ENCODE measurements at regions not wholly inside any gene's neighbourhood (a gene's known extent, or its start where the extent isn't known, plus 50 kb on each side); places are given as distances from the start of the nearest gene placed in this dataset.

GRCh38 chr9:17018540-17019196, 116.2 kb upstream of the CNTLN start:
- TF ChIP-seq CTCF (conservative IDR thresholded peaks at IDR 0.05 in 1 of 2, IDR thresholded peaks at IDR 0.05 in 1 of 2; ENCODE audit: low read depth in 1 of 2, low read length in 2 of 2) (no peak), EZH2 (IDR thresholded peaks at IDR 0.05; ENCODE audit: low read length, missing control alignments) (no peak)

All from fibroblast of lung (primary cell).